Esophagus (tissue), 2 donors: ENCODE measurements at regions not wholly inside any gene's neighbourhood (a gene's known extent, or its start where the extent isn't known, plus 50 kb on each side); places are given as distances from the start of the nearest gene placed in this dataset.

Experiments
- H3K27ac ChIP-seq, 2 donors: one replicate each; pipeline ENCODE4 v1.5.1; 2013; ENCODE audit warnings: low read depth in 2 of 2, mild to moderate bottlenecking in 2 of 2, inconsistent platforms in 1 of 2, low read length in 1 of 2, moderate library complexity in 1 of 2
- H3K27me3 ChIP-seq, 2 donors: one replicate each; pipeline ENCODE4 v1.6.1; 2013; ENCODE audit warnings: low read length in 2 of 2, control low read depth in 1 of 2, mild to moderate bottlenecking in 1 of 2; ENCODE audit not compliant: insufficient read depth in 2 of 2, control insufficient read depth in 1 of 2
- H3K36me3 ChIP-seq, 2 donors: one replicate each; pipeline ENCODE4 v1.6.1; 2013; ENCODE audit warnings: low read length in 1 of 2; ENCODE audit not compliant: control insufficient read depth in 2 of 2, insufficient read depth in 2 of 2
- H3K4me1 ChIP-seq, 2 donors: one replicate each; pipeline ENCODE4 v1.6.1; 2013; ENCODE audit warnings: low read length in 1 of 2; ENCODE audit not compliant: control insufficient read depth in 2 of 2, insufficient read depth in 2 of 2
- H3K4me3 ChIP-seq, 2 donors: one replicate each; pipeline ENCODE4 v1.5.1; 2013; ENCODE audit warnings: low read length in 2 of 2, mild to moderate bottlenecking in 2 of 2, low read depth in 1 of 2, moderate library complexity in 1 of 2
- H3K9me3 ChIP-seq, 2 donors: one replicate each; pipeline ENCODE4 v1.6.1; 2013; ENCODE audit warnings: mild to moderate bottlenecking in 2 of 2, low read depth in 1 of 2, low read length in 1 of 2, moderate library complexity in 1 of 2; ENCODE audit not compliant: control insufficient read depth in 2 of 2, insufficient read depth in 1 of 2
- WGBS, 2 donors: extraction: QIAGEN DNeasy Blood & Tissue Kit; methylation state at CpG; one replicate each; pipeline ENCODE4 v1.1.7; 2013; 5-methylcytosine and 5-hydroxymethylcytosine counted together
- donor health status: healthy with polysubstance abuse.
- donor health status: Bipolar disorder and iron deficiency.

DNA sequence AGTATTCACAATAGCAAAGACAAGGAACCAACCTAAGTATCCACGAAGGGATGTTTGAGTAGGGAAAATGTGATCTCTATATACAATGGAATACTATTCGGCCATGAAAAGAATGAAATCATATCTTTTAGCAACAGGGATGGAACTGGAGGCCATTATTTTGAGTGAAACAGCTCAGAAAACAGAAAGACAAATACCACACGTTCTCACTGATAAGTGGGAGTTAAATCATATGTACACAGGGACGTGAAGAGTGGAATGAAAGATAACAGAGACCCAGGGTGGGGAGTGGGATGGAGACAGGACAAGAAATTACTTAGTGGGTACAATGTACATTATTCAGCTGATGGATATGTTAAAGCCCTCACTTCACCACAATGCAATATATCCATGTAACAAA is 1012.7 kb downstream of the TBC1D22A start:
- no peaks in the 10 kb centered on the region for H3K9me3 ChIP-seq
- H3K4me3 ChIP-seq: no peak overlapping the region
- H3K4me1 ChIP-seq: no peaks in the 10 kb centered on the region
- no peaks in the 10 kb centered on the region for H3K27me3 ChIP-seq
- 56 to 64% methylated on average over 4 of the region's 4 CpGs for WGBS, 2 donors
- no peak overlapping the region for H3K27ac ChIP-seq
- no peaks in the 10 kb centered on the region for H3K36me3 ChIP-seq

GRCh38 chr22:47773635-47774034 is 1011.2 kb downstream of the TBC1D22A start:
- no peak overlapping the region for H3K27ac ChIP-seq
- H3K27me3 ChIP-seq: no peaks in the 10 kb centered on the region
- no peaks in the 10 kb centered on the region for H3K4me1 ChIP-seq
- no peaks in the 10 kb centered on the region for H3K9me3 ChIP-seq
- 68 to 76% methylated on average over 2 of the region's 2 CpGs for WGBS, 2 donors
- no peak overlapping the region for H3K4me3 ChIP-seq
- H3K36me3 ChIP-seq: no peaks in the 10 kb centered on the region

DNA sequence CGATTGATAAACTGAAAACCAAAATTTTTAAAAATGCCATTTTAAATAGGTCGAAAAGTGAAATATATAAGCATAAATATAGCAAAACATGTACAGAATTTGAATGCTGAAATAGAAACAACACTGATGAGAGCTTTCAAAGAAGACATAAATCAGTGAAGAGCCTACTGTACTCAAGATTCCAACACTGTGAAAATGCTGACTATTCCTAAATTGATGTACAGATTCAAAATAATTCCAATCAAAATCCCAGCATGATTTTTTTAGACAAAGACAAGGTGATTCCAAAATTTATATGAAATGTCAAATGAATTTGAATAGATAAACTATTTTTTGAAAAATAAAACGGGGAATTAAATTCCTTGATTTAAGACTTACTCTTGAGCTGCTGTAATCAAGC is 1010.4 kb downstream of the TBC1D22A start:
- no peaks in the 10 kb centered on the region for H3K4me1 ChIP-seq
- no peak overlapping the region for H3K4me3 ChIP-seq
- no peaks in the 10 kb centered on the region for H3K36me3 ChIP-seq
- no peaks in the 10 kb centered on the region for H3K9me3 ChIP-seq
- H3K27ac ChIP-seq: no peak overlapping the region
- WGBS, 2 donors: 78 to 86% methylated on average over 3 of the region's 3 CpGs
- no peaks in the 10 kb centered on the region for H3K27me3 ChIP-seq

GRCh38 chr22:47769652-47770051 is 1007.2 kb downstream of the TBC1D22A start:
- Histone ChIP-seq H3K36me3 (no peaks in the 10 kb centered on the region), H3K9me3 (no peaks in the 10 kb centered on the region), H3K4me3 (no peak overlapping the region), H3K4me1 (peaks cover 0 to 4% of the 10 kb centered on the region in 2 donors), H3K27ac (no peak overlapping the region), H3K27me3 (no peaks in the 10 kb centered on the region)
- 87 to 90% methylated on average over 6 of the region's 6 CpGs for WGBS, 2 donors

DNA sequence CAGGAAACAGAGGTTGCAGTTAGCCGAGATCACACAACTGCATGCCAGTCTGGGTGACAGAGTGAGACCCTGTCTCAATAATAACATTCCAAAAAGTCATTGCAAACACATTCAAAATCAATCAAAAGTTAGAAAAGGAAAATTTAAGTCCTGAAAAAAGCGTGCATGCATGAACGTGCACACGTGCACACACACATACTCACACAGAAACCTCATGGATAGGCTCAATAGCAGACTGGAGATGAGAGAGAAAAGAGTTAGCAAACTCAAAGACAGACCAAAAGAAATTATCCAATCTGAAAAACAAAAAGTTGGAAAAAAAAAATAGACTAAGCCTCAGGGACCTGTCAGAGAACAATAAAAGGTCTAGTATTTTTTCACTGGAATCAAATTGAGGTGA is 1005.6 kb downstream of the TBC1D22A start:
- peaks cover 0 to 4% of the 10 kb centered on the region in 2 donors for H3K4me1 ChIP-seq
- H3K27me3 ChIP-seq: no peaks in the 10 kb centered on the region
- no peak overlapping the region for H3K27ac ChIP-seq
- WGBS, 2 donors: 86 to 92% methylated on average over 4 of the region's 4 CpGs
- H3K36me3 ChIP-seq: no peaks in the 10 kb centered on the region
- H3K9me3 ChIP-seq: no peaks in the 10 kb centered on the region
- no peak overlapping the region for H3K4me3 ChIP-seq

DNA sequence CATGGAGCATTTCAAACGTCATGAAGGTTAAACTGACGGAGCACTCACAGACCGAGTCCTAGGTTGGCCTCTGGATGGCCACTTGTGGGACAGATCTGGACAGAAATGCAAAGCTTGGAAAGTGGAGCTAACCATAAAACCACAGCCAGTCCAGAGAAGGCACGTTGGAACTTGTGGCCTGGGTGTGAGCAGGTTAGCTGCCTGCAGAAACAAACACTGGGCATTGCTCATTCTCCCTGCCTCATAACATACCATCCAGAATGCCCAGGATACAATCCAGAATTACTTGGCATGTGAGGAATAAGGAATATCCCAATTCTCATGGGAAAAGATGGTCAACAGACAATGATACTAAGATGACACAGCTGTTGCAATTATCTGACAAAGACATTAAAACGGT is 1005.0 kb downstream of the TBC1D22A start:
- H3K27ac ChIP-seq: no peak overlapping the region
- no peaks in the 10 kb centered on the region for H3K36me3 ChIP-seq
- H3K4me3 ChIP-seq: no peak overlapping the region
- 56 to 60% methylated on average over 5 of the region's 5 CpGs for WGBS, 2 donors
- no peaks in the 10 kb centered on the region for H3K27me3 ChIP-seq
- peaks cover 0 to 4% of the 10 kb centered on the region in 2 donors for H3K4me1 ChIP-seq
- H3K9me3 ChIP-seq: no peaks in the 10 kb centered on the region

DNA sequence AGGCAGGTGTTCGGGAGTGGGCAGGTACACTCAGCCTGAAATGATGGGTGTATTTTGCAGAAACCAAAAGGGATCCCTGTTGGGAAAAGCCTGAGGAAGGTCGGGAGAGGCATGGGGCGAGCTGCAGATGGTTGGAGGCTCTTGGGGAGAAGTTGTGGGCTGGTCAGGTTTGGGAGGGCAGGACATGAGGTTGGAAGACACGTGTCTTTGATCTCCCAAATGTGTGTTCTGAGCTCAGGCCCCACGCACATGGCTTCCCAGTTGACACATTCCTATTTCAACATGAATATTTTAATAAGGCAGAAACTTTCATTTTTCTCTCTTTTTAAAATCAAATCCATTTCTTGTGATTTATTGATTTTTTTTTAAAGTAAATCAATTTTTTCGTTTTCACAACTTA is 1003.3 kb downstream of the TBC1D22A start:
- WGBS, 2 donors: 69 to 75% methylated on average over 6 of the region's 6 CpGs
- H3K9me3 ChIP-seq: peaks cover 0 to 2% of the 10 kb centered on the region in 2 donors

DNA sequence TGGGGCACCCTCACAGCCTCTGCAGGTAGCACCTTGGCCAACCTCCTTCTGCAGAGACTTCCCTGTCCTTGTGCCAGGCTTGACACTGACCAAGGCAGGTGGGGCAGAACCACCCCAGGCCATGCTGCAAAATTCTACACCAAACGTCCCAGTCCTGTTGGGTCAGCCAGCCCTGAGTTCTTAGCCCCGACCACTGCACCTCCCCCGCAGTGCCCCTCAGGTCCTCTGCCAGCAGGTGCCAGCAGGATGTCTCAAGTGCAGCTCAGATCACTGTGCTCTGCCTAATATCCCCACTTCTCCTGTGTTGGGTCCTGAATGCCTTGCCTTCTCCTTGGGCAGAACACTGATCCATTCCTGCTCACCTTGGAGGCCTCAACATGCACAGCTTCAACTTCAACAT is 999.7 kb downstream of the TBC1D22A start:
- Histone ChIP-seq H3K36me3 (no peaks in the 10 kb centered on the region), H3K27ac (no peak overlapping the region), H3K4me1 (peaks cover 0 to 3% of the 10 kb centered on the region in 2 donors), H3K9me3 (peaks cover 0 to 2% of the 10 kb centered on the region in 2 donors), H3K27me3 (no peaks in the 10 kb centered on the region), H3K4me3 (no peak overlapping the region)
- WGBS, 2 donors: 68 to 76% methylated on average over 3 of the region's 3 CpGs

More for the DNA sequence above, 1003.3 kb downstream of the TBC1D22A start:
- Histone ChIP-seq H3K27ac (no peak overlapping the region), H3K27me3 (no peaks in the 10 kb centered on the region), H3K4me1 (peaks cover 0 to 4% of the 10 kb centered on the region in 2 donors), H3K4me3 (no peak overlapping the region), H3K36me3 (no peaks in the 10 kb centered on the region)

GRCh38 chr22:47759909-47760308 is 997.5 kb downstream of the TBC1D22A start:
- Histone ChIP-seq H3K27ac (no peak overlapping the region), H3K27me3 (no peaks in the 10 kb centered on the region), H3K9me3 (peaks cover 0 to 2% of the 10 kb centered on the region in 2 donors), H3K4me3 (no peak overlapping the region), H3K4me1 (no peaks in the 10 kb centered on the region), H3K36me3 (no peaks in the 10 kb centered on the region)
- 53 to 59% methylated on average over 3 of the region's 3 CpGs for WGBS, 2 donors

- H3K36me3 ChIP-seq: no peaks in the 10 kb centered on the region
- no peaks in the 10 kb centered on the region for H3K4me1 ChIP-seq
- H3K27me3 ChIP-seq: no peaks in the 10 kb centered on the region
- no peak overlapping the region for H3K27ac ChIP-seq
- WGBS, 2 donors: 41 to 77% methylated on average over 3 of the region's 3 CpGs
- no peak overlapping the region for H3K4me3 ChIP-seq
- peaks cover 0 to 2% of the 10 kb centered on the region in 2 donors for H3K9me3 ChIP-seq
Measured at GRCh38 chr22:47757741-47758140, 995.3 kb downstream of the TBC1D22A start.
